ENCODE measurements at regions not wholly inside any gene's neighbourhood (a gene's known extent, or its start where the extent isn't known, plus 50 kb on each side); places are given as distances from the start of the nearest gene placed in this dataset.

DNA sequence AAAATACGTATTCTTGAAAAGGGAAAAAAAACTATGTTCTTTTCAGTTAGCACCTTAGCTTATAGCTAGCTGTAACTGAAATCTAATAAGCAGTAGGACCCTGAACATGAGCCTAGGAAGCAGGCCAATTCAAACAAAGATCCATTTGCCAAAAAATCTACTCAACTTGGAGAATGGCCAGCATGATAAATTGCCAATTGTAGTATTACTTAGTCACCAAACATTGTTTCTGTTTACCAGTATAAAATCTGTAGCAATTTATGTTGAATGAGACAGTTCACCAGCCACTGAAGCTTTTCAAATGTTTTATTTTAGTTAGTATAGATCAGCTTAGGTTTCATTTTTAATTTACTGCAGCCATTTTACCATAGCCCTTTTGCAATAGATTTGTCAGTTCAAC, 323.6 kb upstream of the DIPK2B start:
- TF ChIP-seq, protein P1, sequence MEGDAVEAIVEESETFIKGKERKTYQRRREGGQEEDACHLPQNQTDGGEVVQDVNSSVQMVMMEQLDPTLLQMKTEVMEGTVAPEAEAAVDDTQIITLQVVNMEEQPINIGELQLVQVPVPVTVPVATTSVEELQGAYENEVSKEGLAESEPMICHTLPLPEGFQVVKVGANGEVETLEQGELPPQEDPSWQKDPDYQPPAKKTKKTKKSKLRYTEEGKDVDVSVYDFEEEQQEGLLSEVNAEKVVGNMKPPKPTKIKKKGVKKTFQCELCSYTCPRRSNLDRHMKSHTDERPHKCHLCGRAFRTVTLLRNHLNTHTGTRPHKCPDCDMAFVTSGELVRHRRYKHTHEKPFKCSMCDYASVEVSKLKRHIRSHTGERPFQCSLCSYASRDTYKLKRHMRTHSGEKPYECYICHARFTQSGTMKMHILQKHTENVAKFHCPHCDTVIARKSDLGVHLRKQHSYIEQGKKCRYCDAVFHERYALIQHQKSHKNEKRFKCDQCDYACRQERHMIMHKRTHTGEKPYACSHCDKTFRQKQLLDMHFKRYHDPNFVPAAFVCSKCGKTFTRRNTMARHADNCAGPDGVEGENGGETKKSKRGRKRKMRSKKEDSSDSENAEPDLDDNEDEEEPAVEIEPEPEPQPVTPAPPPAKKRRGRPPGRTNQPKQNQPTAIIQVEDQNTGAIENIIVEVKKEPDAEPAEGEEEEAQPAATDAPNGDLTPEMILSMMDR (optimal IDR thresholded peaks at IDR 0.05 in 1 of 3, IDR thresholded peaks at IDR 0.05 in 1 of 3, conservative IDR thresholded peaks at IDR 0.05 in 1 of 3; ENCODE audit: extremely low read depth in 1 of 3, insufficient read depth in 2 of 3, low read length in 3 of 3) = no peak
- no peak for TF ChIP-seq EZH2 (IDR thresholded peaks at IDR 0.05; ENCODE audit: low read length)
